ENCODE measurements at regions not wholly inside any gene's neighbourhood (a gene's known extent, or its start where the extent isn't known, plus 50 kb on each side); places are given as distances from the start of the nearest gene placed in this dataset.
A peak's percentile ranks its signal among the peaks of the same experiment; 100 is the strongest.

DNA sequence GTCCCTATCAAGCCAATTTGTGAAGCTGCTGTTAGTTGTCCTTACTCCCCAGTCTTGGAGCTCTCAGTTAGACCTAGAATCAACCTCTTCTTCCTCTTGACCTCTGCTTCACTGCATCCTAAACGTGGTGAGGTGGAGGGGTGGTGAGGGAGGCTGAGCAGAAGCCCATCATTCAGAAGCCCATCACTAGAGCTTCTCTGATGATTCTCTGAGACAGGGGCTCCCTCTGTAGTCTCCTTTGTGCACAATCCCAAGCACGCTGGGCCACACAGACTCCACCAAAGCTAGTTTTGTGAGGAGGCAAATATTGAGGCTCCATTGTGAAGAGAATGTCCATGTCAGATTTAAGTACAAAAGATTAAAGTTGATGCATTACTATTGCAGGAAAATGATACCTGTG, 163.8 kb upstream of the PRSS1 start:
- TF ChIP-seq MXI1 (IDR thresholded peaks at IDR 0.05; ENCODE audit: borderline replicate concordance, low read depth, low read length) = no peak
- no peak; the same call in 1 of the 2 replicates for TF ChIP-seq SMC3 (IDR thresholded peaks at IDR 0.05; ENCODE audit: low read depth, low read length)
- TF ChIP-seq, protein P1, sequence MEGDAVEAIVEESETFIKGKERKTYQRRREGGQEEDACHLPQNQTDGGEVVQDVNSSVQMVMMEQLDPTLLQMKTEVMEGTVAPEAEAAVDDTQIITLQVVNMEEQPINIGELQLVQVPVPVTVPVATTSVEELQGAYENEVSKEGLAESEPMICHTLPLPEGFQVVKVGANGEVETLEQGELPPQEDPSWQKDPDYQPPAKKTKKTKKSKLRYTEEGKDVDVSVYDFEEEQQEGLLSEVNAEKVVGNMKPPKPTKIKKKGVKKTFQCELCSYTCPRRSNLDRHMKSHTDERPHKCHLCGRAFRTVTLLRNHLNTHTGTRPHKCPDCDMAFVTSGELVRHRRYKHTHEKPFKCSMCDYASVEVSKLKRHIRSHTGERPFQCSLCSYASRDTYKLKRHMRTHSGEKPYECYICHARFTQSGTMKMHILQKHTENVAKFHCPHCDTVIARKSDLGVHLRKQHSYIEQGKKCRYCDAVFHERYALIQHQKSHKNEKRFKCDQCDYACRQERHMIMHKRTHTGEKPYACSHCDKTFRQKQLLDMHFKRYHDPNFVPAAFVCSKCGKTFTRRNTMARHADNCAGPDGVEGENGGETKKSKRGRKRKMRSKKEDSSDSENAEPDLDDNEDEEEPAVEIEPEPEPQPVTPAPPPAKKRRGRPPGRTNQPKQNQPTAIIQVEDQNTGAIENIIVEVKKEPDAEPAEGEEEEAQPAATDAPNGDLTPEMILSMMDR (conservative IDR thresholded peaks at IDR 0.05; ENCODE audit: low read depth, low read length) = peak; percentile 31; the same call in 1 of the 2 replicates
- no peak for TF ChIP-seq BHLHE40 (IDR thresholded peaks at IDR 0.05; ENCODE audit: low read depth, low read length)
- TF ChIP-seq NFE2L2 (IDR thresholded peaks at IDR 0.05; ENCODE audit: low read depth, low read length) = no peak
- TF ChIP-seq, protein P2, sequence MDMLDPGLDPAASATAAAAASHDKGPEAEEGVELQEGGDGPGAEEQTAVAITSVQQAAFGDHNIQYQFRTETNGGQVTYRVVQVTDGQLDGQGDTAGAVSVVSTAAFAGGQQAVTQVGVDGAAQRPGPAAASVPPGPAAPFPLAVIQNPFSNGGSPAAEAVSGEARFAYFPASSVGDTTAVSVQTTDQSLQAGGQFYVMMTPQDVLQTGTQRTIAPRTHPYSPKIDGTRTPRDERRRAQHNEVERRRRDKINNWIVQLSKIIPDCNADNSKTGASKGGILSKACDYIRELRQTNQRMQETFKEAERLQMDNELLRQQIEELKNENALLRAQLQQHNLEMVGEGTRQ (IDR thresholded peaks at IDR 0.05; ENCODE audit: low read depth, low read length) = no peak
- TF ChIP-seq RAD21 (IDR thresholded peaks at IDR 0.05; ENCODE audit: low read length) = peak; percentile 25; the same call in 1 of the 2 replicates
- no peak for TF ChIP-seq FOS (IDR thresholded peaks at IDR 0.05; ENCODE audit: low read depth, low read length)
- TF ChIP-seq, protein P3, sequence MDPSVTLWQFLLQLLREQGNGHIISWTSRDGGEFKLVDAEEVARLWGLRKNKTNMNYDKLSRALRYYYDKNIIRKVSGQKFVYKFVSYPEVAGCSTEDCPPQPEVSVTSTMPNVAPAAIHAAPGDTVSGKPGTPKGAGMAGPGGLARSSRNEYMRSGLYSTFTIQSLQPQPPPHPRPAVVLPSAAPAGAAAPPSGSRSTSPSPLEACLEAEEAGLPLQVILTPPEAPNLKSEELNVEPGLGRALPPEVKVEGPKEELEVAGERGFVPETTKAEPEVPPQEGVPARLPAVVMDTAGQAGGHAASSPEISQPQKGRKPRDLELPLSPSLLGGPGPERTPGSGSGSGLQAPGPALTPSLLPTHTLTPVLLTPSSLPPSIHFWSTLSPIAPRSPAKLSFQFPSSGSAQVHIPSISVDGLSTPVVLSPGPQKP (IDR thresholded peaks at IDR 0.05; ENCODE audit: borderline replicate concordance, low read depth, low read length) = no peak
- TF ChIP-seq MAZ (IDR thresholded peaks at IDR 0.05; ENCODE audit: borderline replicate concordance, low read depth, low read length) = no peak
- no peak for TF ChIP-seq RFX5 (IDR thresholded peaks at IDR 0.05; ENCODE audit: low read depth, low read length)
- no peak for TF ChIP-seq CHD1 (IDR thresholded peaks at IDR 0.05; ENCODE audit: low read depth, low read length)
- no peak for TF ChIP-seq MAFK (IDR thresholded peaks at IDR 0.05; ENCODE audit: low read depth, low read length)
- 100% methylated on average over 1 of the region's 2 CpGs; no CpG with 5 or more reads in 1 of the 2 experiments for WGBS, 2 experiments (ENCODE audit: extremely low coverage in 2 of 2, insufficient read length in 1 of 2)
- Histone ChIP-seq H4K8ac (ENCODE audit: low read depth in 2 of 2, low read length in 2 of 2) (no peak overlapping the region), H4K91ac (ENCODE audit: insufficient read depth, low read depth, low read length) (no peak overlapping the region), H2AFZ (replicated peaks; ENCODE audit: low read length, poor library complexity) (peak overlapping the region; percentile 32), H3K4me1 (ENCODE audit: control insufficient read depth, insufficient read depth, low read length) (peaks cover 10% of the 10 kb centered on the region), H3K79me1 (ENCODE audit: low read depth in 1 of 2, low read length in 2 of 2) (no peaks in the 10 kb centered on the region), H3K23ac (ENCODE audit: low read depth, low read length) (no peak overlapping the region), H3K9me3 (ENCODE audit: control insufficient read depth, insufficient read depth, low read length) (no peaks in the 10 kb centered on the region), H3K27me3 (ENCODE audit: control insufficient read depth, insufficient read depth, low read length) (no peaks in the 10 kb centered on the region), H3K4me2 (ENCODE audit: low read depth, low read length) (no peak overlapping the region), H3K9ac (ENCODE audit: low read depth, low read length) (no peak overlapping the region), H3K27ac (ENCODE audit: insufficient read depth, low read length) (no peak overlapping the region), H3K9me1 (ENCODE audit: insufficient read depth, low read length) (peaks cover 8% of the 10 kb centered on the region), H2BK5ac (ENCODE audit: low read depth, low read length, poor library complexity, severe bottlenecking) (no peak overlapping the region), H4K5ac (ENCODE audit: low read depth, low read length) (peak overlapping the region; percentile 21; the same call in 1 of the 2 replicates), H3K18ac (ENCODE audit: low read depth, low read length) (no peak overlapping the region), H3K56ac (ENCODE audit: extremely low read depth, insufficient read depth, low read length) (no peak overlapping the region), H3K4me3 (ENCODE audit: insufficient read depth, low read depth, low read length) (no peak overlapping the region), H2BK20ac (ENCODE audit: low read depth, low read length) (peak overlapping the region; percentile 36), H3K36me3 (ENCODE audit: control insufficient read depth, insufficient read depth, low read length) (no peaks in the 10 kb centered on the region), H2AK5ac (ENCODE audit: low read depth, low read length) (0 out of 2 replicates have a peak overlapping the region, but pooled peaks have one; percentile 77), H4K20me1 (ENCODE audit: insufficient read depth, low read length) (no peaks in the 10 kb centered on the region), H2BK15ac (ENCODE audit: low read depth, low read length) (peak overlapping the region; percentile 23; the same call in 2 of the 3 replicates), H2BK120ac (ENCODE audit: low read depth, low read length) (peak overlapping the region; percentile 67; the same call in 1 of the 2 replicates), H2AK9ac (replicated peaks; ENCODE audit: low read depth, low read length, poor library complexity) (no peak overlapping the region), H3K14ac (replicated peaks; ENCODE audit: low read depth, low read length) (no peak overlapping the region), H3K4ac (ENCODE audit: low read depth, low read length) (peak overlapping the region; percentile 65; the same call in 1 of the 2 replicates)
- no TSS peak for BruUV-seq (replicated peaks)
- no peak for ATAC-seq (ENCODE audit: low read depth)
- POLR2A ChIA-PET (ENCODE audit: unreplicated experiment) = no interaction called here
- intact Hi-C loops (cut with micrococcal nuclease) (no loop called here), dilution Hi-C loops (cut with HindIII; ENCODE audit: low sequenced_read_pairs, unreplicated experiment) (no loop called here), in situ Hi-C loops (cut with MboI; ENCODE audit: low sequenced_read_pairs) (no loop called here)
- no peak for DNase-seq
- CTCF ChIA-PET = interaction anchor here (0.7 to 1.3 kb wide), 5 partner anchors 9 to 197 kb away, joined by 3 to 14 read pairs (median 3); no protein-coding TSS in a partner anchor
